ENCODE measurements at regions not wholly inside any gene's neighbourhood (a gene's known extent, or its start where the extent isn't known, plus 50 kb on each side); places are given as distances from the start of the nearest gene placed in this dataset.
"Not testable (repeated sequence)": the region's sequence is repeated elsewhere in the genome, so short reads cannot be mapped to it uniquely, and the experiment has no call there.

- Histone ChIP-seq H3K27me3 (no peaks in the 10 kb centered on the region), H3K9me3 (no peaks in the 10 kb centered on the region), H3K4me3 (no peak overlapping the region), H3K4me1 (no peaks in the 10 kb centered on the region), H3K27ac (no peak overlapping the region), H3K36me3 (no peaks in the 10 kb centered on the region)
- intact Hi-C loops (cut with DNase I; ENCODE audit: low total_unique reads), result no loop called here
- no peak for DNase-seq
- TF ChIP-seq CTCF (IDR thresholded peaks at IDR 0.05) (no peak), POLR2A (IDR thresholded peaks at IDR 0.05) (no peak)
These were observed 91.9 kb upstream of the CEP78 start for GRCh38 chr9:78144008-78144381.

- intact Hi-C loops (cut with DNase I; ENCODE audit: low total_unique reads), result no loop called here
- Histone ChIP-seq H3K4me3 (no peak overlapping the region), H3K27ac (no peak overlapping the region), H3K27me3 (no peaks in the 10 kb centered on the region), H3K36me3 (no peaks in the 10 kb centered on the region), H3K4me1 (no peaks in the 10 kb centered on the region), H3K9me3 (no peaks in the 10 kb centered on the region)
- no peak for TF ChIP-seq CTCF (IDR thresholded peaks at IDR 0.05)
- TF ChIP-seq POLR2A (IDR thresholded peaks at IDR 0.05), result no peak
- DNase-seq, result no peak
These were observed 92.4 kb upstream of the CEP78 start for GRCh38 chr9:78143281-78144007.

GRCh38 chr9:78142264-78142663, 93.6 kb upstream of the CEP78 start:
- H3K27ac ChIP-seq; intact Hi-C loops (cut with DNase I; ENCODE audit: low total_unique reads); H3K9me3 ChIP-seq; H3K27me3 ChIP-seq; H3K4me1 ChIP-seq; H3K4me3 ChIP-seq; H3K36me3 ChIP-seq; DNase-seq: not testable (repeated sequence)

- no peak overlapping the region for H3K27ac ChIP-seq
- TF ChIP-seq CTCF (IDR thresholded peaks at IDR 0.05) (no peak), POLR2A (IDR thresholded peaks at IDR 0.05) (no peak)
These were observed 102.1 kb upstream of the CEP78 start for GRCh38 chr9:78133751-78134150.

GRCh38 chr9:78132701-78133058, 101.1 kb upstream of the GNAQ start:
- no peak for TF ChIP-seq POLR2A (IDR thresholded peaks at IDR 0.05)
- TF ChIP-seq CTCF (IDR thresholded peaks at IDR 0.05), result no peak
- intact Hi-C loops (cut with DNase I; ENCODE audit: low total_unique reads), result no loop called here

More at GRCh38 chr9:78133751-78134150, 102.1 kb upstream of the CEP78 start:
- Histone ChIP-seq H3K4me3 (no peak overlapping the region), H3K4me1 (no peaks in the 10 kb centered on the region), H3K27me3 (no peaks in the 10 kb centered on the region), H3K36me3 (no peaks in the 10 kb centered on the region), H3K9me3 (no peaks in the 10 kb centered on the region)
- DNase-seq, result no peak
- intact Hi-C loops (cut with DNase I; ENCODE audit: low total_unique reads), result no loop called here

More at GRCh38 chr9:78132701-78133058, 101.1 kb upstream of the GNAQ start:
- Histone ChIP-seq H3K27me3 (no peaks in the 10 kb centered on the region), H3K36me3 (no peaks in the 10 kb centered on the region), H3K9me3 (no peaks in the 10 kb centered on the region), H3K27ac (no peak overlapping the region), H3K4me3 (no peak overlapping the region), H3K4me1 (no peaks in the 10 kb centered on the region)
- DNase-seq, result no peak
